Muscle of arm (tissue), 1 donor: ENCODE measurements at regions not wholly inside any gene's neighbourhood (a gene's known extent, or its start where the extent isn't known, plus 50 kb on each side); places are given as distances from the start of the nearest gene placed in this dataset.

Experiments used
- DNase-seq: peaks from one replicate; pipeline ENCODE4 v3.0.0-alpha.2; 2013

DNA sequence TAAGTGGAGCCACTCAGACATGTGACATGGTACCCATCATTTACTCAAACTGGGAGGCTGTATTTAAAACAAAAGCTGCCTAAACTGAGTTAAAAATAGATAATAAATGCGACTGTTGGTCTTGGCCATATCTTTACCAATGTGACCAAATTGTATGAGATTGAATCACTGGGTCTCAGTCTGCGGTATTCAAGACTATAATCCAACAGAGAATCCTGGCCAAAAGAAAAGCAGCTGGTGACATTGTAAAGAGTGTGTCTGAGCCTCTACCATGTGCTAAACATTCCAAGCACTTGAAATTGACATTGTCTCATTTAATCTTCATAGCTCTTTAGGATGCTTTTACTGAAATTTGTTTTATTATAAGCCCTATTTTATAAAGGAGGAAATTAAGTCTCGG is 282.6 kb downstream of the ZNF608 start:
- no peak for DNase-seq

DNA sequence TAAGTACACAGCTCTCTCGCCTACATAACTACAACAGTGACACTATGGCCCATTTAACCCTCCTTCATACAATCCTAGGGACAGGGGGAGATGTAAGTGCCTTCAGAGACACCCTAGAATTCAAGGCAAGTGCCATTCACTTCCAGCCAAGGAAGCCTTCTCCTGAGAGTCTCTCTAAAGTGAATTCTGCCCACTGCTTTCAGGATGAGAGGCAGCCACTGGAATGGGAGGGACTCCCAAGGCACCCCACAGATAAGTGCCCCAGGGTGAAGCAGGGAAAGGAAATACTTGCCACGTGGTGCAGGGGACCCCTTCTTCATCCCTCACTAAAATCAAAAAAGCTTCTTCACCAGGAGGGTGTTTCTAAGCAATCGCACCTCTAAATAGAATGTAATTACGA is 283.7 kb downstream of the ZNF608 start:
- DNase-seq = no peak

DNA sequence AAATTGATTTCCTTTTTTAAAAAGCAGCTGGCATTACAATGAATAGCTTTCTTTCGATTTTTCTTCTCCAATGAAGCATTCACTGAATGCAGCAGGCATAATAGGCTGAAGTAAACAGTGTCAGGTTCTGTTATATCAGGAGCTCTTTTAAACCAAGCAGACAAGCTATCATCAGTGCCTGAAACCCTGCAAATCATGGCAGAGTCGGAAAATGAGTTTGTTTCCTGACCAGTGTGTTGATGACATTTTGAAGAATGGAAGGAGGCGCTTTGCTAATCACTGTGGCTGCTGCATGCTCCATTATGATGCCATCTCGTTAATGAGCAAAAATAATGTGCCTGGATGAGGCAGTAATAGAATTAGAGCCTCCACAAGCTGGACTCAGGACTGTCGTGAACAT is 284.5 kb downstream of the ZNF608 start:
- DNase-seq = no peak

DNA sequence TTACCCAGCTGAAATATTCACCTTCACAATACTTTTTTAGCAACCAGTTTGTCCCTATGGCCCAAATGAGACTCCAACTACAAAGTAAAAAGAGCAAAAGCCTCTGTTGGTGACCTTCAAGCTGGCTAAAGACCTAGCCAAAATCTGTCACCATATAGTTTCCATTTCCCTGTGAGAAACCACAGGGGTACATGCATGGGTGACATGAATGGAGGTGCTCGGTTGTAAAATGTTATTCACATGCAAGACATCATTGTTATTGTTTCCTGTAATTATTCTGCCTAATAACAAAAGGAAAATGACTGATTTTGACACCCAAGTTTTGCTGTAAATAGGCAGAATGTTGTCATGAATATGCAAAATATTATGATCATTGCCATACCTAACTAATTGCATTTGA is 285.3 kb downstream of the ZNF608 start:
- DNase-seq = no peak

DNA sequence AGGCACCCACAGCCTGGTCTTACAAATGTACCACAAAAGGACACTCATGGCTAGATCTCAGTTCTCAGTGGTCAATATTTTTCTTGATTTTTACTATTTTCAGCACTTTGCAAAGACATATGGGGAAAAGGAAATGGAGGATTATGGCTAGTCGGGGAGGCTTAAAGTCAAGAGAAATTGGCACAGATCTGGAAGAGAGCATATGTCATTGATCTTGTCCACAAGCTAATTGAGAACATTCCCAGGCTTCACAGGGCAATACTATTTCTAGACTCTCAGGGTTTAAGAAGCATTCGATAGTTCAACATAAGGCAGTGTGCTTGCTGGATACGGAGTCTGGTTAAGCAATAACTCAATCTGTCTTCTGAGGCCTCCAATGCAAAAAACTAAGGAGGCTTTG is 285.8 kb downstream of the ZNF608 start:
- no peak for DNase-seq

DNA sequence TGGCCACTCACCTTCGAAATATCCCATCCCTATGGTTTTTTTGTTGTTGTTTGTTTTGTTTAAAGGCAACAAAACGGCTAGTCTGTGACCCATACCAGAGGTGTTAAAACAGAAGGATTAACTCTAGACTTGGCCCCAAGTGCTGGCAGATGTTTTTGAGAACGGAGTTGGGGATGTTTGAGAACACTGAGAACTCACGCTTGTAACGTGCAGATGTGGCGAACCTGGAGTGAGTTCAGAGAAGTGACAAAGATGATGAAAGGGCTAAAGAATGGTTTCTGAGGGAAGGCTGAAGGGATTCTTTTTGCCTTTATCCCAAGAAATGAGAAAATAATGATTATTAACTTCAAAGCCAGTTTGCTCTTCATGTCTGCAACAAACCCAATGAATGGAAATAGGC is 286.5 kb downstream of the ZNF608 start:
- DNase-seq = peak; percentile 47

DNA sequence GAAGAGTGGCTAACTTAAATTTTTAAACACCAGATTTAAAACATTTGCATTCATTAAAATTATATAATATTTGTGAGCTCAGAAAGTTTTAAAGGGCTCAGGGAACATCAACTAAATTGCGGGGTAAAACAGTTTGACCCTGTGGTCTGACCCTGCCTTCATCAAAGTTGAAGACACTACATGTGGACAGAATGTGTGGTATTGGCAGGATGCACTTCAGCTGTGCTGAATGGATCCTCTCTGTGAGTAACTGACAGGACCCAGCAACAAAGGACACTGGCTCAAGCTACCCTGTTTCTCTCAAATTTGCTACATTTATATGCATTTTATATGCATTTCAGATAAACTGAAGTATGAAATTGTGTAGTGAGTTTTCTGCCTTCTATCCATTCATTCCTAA is 288.5 kb downstream of the ZNF608 start:
- DNase-seq = no peak

DNA sequence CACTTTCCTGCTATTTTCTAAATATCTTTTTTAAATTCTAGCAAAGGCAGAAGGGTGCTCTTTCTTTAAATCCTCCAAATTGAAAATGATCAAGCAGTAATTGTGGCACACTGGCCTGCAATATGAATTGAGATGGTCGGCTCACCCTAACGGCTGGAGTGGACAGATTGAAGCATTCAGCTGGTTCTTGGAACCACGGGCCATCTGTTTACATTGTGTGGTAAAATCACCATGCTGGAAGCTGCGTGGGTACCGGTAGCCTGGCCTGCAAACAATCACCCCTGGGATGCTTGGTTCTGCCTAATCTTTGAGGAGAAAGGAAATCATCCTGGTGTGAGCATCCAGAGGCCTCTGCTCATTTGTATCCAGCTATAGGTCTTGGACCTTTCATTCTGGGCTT is 289.3 kb downstream of the ZNF608 start:
- DNase-seq = no peak

DNA sequence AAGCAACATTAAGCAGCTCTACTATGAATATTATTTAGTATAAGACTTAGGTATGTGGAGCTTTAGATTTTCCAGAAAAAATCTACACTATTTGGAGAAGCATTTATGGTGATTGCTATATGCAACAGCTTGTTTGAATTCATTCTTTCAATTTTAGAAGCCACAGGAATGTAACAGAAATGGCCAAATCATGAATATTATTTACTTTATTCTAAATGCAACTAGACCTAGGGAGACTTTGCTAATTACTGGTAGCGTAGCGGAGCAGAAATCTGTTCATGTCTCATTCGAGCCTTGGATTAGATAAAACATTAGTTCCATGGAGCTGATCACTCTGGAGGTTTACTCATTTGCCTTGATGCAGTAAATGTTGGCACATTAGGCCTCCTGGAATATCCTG is 290.2 kb downstream of the ZNF608 start:
- DNase-seq = no peak

DNA sequence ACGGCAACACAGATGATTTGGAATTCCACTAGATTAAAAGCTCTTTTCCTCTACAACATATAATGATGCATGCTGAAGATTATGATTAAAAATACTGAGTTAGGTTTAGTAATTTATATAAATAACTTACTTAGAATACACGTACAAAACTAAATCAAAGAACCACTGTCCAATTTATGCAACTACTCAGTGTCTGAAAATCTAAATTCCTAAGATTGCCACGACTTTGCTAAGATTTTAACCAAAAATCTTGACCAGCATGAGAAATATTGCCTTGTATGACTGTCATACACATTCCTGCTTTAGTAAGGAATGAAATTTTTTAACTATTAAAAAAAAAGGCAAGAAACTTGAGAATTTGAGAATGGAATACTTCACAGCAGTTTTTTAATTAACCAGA is 292.4 kb downstream of the ZNF608 start:
- DNase-seq = no peak

DNA sequence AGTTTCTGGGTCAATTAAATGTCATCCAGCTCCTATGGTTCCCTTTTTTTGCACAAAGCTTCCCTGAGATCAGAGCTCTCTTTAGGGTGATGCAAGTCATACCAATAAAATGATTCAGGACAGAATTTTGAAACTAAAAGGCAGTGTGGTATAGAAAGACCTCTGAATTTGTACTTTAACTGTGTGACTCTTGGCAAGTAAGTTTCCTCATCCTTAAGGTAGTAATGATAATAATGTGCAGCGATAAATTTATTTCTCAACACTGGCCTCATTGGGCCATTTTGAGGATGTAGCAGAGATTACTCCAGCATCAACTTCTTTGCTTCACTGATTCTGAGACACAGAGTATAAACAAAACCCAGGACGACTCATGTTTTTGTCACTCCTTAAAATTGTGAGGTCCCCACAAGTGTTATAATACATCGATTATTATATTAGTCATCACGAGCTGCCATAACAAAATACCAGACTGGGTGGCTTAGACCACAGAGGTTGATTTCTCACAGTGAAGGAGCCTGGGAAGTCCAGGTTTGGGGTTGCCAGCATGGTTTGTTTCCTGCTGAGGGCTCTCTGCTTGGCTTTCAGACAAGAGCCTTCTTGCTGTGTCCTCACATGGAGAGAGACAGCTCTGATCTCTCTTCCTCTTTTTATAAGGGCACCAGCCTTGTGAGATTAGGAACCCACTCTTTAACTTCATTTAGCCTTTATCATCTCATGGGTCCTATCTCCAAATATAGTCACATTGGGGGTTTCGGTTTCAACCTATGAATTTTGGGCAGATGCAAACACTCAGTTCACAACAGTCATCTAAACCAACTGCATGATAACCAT is 293.0 kb downstream of the ZNF608 start:
- no peak for DNase-seq

DNA sequence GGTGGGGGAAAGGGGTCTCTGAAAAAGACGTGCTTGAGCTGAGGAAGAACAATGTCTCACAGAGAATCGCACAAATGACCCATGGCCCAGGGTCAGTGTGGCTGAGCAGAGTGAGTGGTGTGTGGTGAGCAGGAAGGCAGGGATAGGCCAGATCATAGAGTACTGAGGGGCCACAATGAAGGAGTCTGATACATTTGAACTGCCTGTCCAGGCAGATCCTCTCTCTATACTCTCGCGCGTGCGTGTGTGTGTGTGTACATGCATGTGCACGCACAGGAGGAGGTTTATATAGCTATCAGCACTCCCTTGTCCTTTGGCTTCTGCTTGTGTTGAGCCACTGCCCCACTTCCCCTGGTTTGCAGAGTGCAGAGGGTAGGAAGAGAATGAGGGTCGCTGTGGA is 294.0 kb downstream of the ZNF608 start:
- DNase-seq = no peak

DNA sequence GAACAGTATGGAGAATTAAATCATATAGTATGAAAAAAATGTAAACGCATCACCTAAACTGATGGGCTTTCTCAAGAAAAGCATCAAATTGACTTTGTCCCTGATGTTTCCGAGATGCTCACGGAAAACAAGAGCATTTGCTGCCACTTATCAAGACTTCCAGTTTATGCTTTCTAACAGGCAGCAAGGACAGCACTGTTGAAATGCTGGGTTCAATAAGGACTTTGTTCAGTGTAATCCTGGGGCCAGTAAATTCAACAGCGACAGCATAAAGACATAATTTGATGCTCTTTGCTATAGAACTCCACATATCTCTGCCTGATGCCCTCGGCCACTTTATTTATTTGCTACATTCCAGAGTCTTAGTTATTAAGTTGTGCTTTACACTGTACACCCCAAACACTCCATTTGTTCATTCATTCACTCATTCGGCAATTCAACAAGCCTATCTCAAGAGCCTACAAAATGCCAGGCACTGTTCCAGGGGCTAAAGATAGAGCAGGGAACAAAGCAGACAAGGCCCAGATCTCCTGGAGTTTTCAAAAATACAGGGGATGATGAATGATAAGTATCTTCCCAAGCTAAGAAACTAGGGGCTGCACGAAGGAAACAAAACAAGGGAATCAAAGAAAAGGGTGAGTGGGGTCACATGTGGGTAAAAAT is 294.6 kb downstream of the ZNF608 start:
- no peak for DNase-seq

DNA sequence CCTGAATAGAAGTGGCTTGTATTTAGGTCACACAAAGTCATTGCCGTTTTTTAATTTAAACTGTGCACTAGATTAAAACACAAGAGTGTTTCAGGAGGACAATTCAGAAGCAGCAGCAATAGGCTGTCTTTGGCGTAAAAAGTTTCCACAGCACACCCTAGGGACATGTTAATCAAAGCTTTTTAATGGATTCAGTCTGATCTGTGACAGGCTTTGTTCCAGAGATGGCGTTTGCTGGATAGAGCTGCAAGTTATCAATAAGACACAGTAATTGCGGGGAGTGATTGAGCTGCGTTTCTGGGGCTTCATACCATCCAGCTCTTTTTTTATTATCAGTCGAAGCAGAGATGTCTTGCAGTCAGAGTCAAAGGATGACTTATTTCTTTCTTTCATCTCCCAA is 300.3 kb downstream of the ZNF608 start:
- no peak for DNase-seq

DNA sequence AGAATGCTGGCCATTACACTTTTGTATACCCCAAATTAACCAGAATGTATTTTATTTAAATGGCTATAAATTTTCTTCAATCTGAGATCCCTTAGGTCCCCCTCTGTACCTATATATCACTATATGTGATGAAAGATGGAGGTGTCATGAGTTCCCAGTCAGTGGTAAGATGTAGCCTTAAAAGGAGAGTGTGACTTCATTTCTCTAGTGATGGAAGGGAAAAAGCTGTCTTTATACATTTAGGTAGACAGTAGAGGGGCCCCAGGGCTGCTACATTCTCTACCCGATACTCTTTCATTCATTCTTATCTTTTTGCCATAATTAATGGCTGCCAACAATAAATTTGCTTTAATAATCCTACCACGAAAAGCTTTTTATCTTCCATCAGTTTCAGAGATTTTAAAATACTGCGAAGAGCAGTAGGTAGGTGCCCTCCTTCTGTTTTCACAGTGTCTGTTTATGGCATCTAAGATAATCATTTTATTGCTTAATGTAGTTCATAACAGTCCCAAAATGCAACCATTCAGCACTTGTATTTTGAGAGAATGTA is 301.3 kb downstream of the ZNF608 start:
- no peak for DNase-seq

DNA sequence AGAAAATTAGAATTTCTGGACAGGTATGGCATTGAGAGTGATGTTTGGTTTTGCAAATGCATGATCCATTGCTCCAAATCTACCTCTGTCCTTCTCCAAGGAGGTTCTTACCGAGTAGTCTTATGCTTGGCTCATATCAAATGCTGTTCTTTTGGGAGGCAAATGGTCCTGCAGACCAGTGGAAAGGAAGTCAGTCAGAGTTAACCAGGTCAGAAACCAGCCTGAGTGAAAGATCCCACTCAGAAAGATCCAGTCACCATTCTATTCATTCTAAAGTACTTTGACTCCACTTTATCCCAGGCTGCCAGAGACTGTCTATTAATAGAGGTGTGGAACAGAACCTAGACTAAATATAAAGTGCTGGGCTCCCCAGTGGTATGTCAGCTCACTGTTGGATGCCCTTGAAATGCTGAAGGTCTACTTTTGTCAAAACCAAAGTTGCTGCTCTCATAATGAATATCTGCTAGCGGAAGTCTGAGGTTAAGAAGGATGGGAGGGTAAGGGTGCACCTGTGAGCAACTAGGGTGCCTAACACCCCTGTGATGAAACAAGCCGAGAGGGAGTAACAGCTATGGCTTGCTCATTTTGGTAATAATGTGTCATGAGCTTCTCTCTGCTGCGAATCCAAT is 302.2 kb downstream of the ZNF608 start:
- no peak for DNase-seq

DNA sequence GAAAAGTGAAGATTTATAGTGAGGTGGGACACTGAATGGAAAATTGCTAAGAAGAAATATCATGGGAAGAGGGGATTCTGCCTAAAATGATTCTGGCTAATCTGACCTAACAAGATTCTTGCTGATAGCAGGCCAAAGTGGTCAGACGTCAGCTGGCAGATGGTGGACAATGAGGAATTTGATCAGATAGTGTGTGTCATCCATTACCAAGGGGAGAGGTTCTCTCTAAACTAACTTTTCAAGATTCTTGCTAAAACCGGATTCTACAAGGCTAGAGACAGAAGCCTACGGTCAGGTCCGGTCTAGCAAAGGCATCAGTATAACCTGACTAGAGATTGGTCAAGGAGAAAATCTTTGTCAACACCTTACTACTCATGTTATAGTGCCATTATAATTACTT is 306.0 kb downstream of the ZNF608 start:
- DNase-seq = no peak

DNA sequence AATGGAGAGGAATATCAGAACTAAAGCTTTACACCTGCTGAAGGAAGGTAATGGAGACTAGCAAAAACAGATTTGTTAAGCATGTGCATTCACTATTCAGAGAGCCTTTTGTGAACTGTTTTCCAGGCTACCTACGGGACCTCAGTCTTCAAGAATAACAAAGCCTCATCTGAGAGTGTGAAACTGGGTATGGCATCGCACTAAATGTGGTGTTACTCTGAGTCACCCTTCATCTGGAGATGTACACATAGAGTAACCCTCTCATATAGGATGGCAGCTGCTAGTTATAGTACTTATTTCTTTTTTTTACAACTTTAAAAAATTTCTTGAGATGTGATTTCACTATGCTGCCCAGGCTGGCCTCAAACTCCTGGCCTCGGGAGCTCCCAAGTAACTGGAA is 306.8 kb downstream of the ZNF608 start:
- no peak for DNase-seq

DNA sequence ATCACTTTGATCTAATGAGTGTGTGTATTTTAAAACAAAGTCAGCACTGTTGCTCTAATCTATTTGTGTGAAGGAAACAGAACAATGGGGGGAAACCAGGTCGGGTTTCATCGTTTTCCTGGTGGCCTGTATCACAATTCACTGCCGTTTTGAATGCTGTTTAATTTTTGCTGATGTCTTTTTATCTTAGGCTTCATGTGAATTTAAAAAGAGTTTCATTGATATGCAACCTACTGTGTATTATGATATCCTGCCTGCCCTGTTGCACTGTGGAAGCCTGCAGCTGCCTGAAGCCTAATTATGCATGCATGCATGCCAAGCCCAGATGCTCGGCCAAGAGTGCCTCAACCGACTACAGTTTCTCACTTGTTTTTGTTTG is 307.5 kb downstream of the ZNF608 start:
- DNase-seq = no peak

DNA sequence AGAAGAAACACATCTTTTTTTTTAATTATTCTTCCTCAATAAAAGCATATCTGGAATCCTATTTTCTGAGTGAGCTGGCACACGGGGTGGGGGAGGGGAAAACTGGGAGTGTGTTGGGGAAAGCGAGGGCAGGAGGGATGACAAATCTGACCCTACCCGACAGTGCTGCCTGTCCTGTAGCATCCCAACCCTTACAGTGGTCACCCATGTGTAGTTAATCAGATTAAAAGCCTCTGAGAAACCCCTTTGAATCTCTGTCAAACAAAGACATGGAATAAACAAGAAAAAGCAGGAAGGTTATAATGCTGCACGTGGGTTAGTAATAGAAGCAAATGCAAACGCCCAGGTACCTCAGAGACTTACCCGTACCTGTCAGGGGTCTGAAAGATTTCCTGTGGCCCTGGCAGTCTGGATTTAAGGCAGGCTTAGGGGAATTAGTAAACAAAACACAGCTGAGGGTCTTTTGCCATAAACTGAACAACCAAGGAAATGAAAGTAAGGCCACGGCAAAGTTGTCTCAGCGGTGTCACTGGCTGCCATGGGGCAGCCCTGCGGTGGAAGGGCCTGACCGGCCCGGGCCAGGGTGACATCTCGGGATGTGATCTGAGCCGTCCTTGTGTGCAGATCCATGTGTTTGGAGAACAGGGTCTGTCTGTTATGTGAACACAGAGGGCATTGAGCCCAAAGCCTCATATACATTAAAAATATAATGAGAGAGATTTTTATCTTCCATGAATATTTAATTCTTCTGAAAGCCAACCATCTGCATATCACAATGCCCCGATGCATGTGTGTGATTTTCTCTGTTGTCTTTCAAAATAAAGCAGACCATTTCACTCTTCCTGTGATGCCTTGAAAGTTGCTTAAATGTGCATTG is 308.2 kb downstream of the ZNF608 start:
- DNase-seq = no peak

DNA sequence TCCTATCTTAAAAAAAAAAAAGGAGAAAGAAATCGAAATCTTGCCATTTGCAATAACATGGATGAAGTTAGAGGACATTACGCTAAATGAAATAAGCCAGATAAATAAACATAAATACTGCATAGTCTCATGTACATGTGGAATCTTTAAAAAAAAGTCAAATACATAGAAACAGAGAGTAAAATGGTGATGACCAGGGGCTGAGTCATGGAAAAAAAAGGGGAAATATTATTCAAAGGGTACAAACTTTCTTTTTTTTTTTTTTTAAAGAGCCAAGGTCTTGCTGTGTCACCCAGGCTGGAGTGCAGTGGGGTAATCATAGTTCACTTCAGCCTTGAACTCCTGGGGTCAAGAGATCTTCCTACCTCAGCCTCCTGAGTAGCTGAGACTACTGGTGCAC is 310.1 kb downstream of the ZNF608 start:
- no peak for DNase-seq

DNA sequence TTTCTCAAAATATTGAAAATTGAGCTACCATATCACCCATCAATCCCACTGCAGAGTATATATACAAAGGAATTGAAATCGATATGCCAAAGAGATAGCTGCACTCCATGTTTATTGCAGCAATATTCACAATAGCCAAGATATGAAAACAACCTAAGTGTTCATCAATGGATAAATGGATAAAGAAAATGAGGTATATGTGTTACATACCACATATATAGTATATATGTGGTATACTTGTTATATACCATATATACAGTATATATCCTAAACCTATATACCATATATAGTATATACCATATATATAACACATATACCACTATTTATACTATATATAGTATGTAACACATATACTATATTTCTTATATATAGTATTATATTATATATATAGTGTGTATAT is 313.3 kb downstream of the ZNF608 start:
- no peak for DNase-seq
